ENCODE measurements at regions not wholly inside any gene's neighbourhood (a gene's known extent, or its start where the extent isn't known, plus 50 kb on each side); places are given as distances from the start of the nearest gene placed in this dataset.

DNA sequence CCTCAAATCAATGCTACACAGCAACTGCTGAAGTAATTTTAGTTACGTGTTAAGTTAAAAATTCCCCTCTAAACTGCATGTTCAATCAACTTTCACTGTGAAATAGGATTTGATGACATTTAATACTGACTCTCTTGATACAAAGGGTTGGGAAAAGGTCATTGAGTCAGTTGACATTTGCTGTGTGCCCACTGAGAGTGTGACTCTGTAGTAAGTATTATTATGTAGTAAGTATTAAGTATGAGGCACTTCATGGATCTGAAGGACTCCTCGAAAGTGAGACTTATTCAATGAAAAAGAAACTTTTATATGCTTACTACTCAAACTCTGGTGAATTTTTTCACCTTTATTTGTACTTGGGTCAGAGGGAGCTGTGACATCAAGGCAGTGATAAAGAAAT is 83.1 kb upstream of the S1PR1 start:
- intact Hi-C loops (cut with micrococcal nuclease): no loop called here

GRCh38 chr1:101152633-101153032 is 84.2 kb upstream of the S1PR1 start:
- intact Hi-C loops (cut with micrococcal nuclease): no loop called here

DNA sequence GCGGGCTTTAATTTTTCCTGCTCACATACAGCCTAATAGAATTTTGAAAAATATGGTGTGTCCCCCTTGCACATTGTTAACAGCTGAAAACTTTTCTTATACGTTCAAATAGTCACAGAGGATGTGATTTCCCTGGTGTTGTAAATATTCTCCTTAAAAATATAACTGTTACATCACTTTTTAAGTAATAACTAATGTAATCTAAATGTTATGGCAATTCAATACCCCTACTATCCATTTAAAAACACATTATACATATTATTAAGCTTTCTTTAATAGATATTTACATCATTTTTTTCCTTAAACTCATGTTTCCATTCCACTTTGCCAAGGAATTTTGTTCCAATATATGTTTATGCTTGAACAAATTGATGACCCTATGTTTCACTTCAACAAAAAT is 85.5 kb upstream of the S1PR1 start:
- intact Hi-C loops (cut with micrococcal nuclease): no loop called here

DNA sequence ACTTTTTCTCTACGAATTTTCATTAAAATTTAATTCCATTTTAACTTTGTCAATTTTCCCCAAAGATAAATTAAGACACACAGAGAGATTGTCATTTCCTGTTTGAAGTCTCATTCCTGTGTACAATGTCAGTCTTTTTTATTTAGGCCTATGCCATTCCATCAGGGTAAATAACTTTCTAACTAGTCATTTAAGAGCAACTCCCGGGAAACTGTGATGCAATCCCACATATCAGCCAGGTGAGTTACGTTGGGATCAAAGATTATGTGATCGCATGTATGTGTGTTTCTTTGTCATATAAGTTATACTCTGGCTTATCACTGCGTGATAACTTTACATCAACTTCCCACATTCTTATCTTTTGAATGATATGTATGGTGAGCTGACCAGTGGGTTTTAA is 86.1 kb upstream of the S1PR1 start:
- intact Hi-C loops (cut with micrococcal nuclease): no loop called here

- intact Hi-C loops (cut with micrococcal nuclease): no loop called here
These were observed 86.6 kb upstream of the S1PR1 start for GRCh38 chr1:101150266-101150665.

DNA sequence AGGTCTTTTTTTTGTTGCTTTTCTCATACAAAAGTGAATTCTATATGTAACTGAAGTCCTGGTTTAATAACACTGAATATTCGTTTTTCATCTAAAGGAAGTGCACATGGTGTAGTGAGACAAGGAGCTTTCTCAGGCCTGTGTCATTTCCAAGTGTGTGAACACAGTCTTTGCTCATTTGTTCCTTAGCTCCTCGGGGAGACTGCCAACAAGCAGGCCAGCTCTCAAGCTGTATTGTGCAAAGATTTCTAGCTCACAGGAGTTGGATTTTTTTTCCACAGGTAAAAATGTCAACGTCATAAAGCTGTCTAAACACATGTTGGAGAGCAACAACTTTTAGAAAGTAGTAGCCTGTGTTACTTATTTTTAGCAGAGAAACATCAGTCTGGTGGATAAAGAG is 87.8 kb upstream of the S1PR1 start:
- intact Hi-C loops (cut with micrococcal nuclease): no loop called here

- intact Hi-C loops (cut with micrococcal nuclease): no loop called here
These were observed 89.4 kb upstream of the S1PR1 start for GRCh38 chr1:101147381-101147780.

- intact Hi-C loops (cut with micrococcal nuclease): no loop called here
These were observed 91.4 kb upstream of the S1PR1 start for GRCh38 chr1:101145449-101145820.

DNA sequence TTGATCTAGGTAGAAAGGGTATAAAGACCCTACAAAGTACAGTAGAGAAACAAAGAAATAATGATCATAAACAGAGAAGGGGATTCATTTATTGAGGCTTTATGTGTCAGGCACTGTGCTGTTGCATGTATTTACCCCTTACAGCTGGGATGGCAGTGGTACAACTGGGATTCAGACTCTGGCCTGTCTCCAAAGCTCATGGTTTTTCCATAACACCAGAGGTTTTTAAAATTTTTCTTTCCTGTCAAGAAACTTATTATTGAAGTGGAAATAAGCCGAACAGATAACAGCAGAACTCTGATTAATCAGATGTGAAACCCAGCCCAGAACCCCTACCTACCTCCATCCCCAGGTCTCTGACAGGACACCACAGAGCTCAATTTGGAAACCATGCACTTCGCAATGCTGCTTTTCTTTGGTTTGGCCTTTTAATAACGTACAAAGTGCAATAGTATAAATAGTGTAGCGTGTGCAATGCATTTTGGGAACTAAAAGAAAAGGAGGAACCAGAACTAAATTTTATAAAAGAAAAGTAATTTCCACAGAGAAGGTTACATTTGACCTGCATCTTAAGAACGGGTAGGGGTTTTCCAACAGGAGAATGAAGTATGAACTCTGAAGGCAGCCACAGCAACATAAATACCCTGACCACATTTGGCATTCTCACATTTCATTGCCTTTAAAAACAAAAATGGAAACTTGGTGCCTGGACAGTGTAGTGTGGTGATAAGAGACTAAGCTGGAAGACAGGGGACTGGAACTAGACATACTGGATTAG is 92.0 kb upstream of the S1PR1 start:
- intact Hi-C loops (cut with micrococcal nuclease): no loop called here

DNA sequence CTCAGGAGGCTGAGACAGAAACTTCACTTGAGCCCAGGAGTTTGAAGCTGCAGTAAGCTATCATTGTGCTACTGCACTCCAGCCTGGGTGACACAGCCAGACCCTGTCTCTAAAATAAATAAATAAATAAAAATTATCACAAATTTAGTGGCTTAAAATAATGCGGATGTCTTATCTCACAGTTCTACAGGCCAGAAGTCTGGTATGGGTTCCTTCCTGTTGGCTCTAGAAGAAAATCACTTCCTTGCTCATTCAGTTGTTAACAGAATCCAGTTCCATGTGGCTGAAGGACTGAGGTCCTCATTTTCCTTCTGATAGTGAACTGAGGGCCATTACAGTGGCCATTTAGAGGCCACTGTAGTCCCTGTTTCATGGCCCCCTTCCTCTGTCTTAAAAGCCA is 94.6 kb upstream of the S1PR1 start:
- intact Hi-C loops (cut with micrococcal nuclease): no loop called here

DNA sequence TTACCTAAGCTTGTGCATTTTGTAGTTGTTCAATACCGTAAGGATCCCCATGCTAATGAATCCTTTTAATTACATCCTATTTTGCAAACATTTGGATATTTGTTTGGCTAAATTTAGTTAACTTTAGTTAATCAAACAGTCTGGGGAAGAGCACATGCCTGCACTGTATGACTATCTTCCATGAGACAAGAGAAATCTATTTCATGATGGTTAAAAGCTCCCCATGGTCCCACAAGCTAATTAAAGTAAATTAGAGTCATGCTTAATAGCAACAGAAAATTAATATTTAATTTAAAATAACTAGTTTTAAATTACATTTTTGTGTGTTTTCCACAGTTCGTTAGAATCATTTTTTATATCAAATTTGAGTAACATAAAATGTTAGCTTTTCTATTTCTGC is 95.4 kb upstream of the S1PR1 start:
- intact Hi-C loops (cut with micrococcal nuclease): no loop called here

GRCh38 chr1:101139821-101140718 is 96.7 kb upstream of the S1PR1 start:
- intact Hi-C loops (cut with micrococcal nuclease): loop anchor here (5.0 to 10.0 kb wide), 2 partner anchors 113 to 695 kb away; partner anchors contain the start of gene DPH5

DNA sequence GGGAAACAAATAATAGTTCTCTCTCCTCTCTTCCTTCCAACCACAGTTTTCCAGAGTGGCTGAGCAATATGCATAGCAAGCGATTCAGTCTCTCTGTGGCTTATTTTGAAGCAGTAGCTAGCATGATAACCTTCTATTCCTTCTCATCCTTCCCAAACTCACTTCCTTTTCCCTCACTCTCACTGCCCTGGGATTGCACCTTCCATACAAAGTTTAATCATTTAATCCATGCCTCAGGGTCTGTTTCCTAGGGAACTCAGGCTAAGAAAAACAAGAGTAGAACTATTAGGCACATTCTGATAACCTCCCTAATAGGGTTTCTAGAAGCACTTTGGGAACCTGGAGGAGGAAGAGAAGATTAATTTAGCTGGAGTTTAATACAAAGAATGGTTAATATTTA is 97.7 kb upstream of the S1PR1 start:
- intact Hi-C loops (cut with micrococcal nuclease): loop anchor here (5.0 to 10.0 kb wide), 2 partner anchors 112 to 694 kb away; partner anchors contain the start of gene DPH5

DNA sequence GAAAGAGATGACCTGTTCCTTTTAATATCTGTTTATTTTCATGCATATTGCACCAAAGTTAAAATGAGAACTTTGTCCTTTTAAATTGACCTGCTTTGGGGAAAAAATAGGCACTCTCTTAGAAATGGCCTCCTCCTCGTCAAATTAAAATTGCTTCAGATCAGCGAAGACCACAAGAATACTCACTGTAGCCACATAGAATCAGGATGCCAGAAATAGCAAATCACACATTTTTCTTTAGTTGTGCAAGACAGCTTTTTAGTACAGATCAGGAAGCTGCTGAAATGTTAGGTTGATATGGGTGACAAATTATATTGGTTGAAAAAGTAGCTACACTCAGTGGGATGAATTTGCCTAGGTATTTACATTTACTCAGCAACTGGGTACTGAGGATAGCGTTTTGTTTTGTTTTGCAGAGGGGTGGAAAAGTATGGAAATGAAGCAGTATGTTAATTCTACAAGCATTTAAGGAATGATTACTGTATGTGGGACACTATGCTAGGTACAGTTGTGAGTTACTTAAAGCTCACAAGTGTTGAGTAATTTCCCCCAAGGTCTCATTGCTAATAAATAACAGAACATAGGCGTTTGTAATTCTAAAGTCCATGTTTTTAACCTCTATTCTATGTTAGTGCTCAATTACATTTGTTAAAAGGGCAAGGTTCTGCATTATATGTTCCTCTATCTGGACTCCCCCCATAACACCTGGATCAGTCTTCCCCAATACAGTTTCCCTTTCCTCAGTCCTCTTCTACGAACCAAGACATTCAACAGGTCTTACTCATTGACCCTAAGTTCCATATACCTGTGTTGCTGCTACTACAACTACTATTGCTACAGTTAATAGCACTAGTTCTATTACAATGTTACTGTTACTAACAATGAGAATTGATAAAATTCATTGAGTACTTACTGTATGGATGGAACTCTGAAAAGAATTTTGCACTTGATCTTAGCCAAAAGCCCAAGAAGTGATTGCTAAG is 99.4 kb upstream of the S1PR1 start:
- intact Hi-C loops (cut with micrococcal nuclease): loop anchor here (1.0 to 10.0 kb wide), 5 partner anchors 41 to 693 kb away; partner anchors contain the start of gene DPH5

DNA sequence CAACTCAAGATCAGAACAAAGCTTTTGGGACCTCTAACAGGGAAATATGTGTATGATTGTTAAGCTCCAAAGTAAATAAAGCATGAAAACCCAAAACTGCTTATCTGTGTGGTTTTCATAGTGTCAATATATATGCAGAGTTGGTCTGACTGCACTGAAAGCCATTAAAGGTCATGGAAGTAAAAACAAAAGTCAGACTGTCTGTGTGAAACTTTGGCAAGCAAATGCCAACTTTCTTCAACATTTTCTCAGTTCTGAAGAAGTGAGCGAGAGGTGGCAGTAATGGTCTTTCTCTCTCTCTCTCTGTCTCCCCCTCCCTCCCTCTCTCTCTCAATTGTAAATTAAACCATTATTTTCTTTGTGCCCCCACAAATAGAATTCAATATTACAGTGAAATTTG is 100.1 kb upstream of the S1PR1 start:
- intact Hi-C loops (cut with micrococcal nuclease): loop anchor here (1.0 to 10.0 kb wide), 6 partner anchors 8 to 692 kb away; partner anchors contain the start of gene DPH5

DNA sequence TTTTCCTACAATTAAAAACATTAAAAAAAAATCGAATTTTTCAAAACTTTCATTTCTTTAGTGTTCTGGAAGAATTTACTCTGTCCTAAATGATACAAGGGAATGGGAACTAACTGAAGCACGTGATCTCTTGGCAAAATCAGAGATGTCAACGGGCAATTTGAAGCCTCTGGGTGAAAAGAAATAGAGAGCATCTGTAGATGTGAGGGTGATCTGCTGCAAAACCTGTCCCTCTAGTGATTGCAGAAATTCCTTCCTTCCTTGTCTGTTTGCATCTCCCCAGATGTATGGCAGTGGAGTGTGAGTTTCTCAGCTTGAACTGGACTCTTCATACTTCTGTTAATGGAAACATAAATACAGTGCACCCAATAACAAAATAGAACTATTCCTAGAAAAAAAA is 100.5 kb upstream of the S1PR1 start:
- intact Hi-C loops (cut with micrococcal nuclease): loop anchor here (1.0 to 10.0 kb wide), 4 partner anchors 8 to 691 kb away; partner anchors contain the start of gene DPH5

GRCh38 chr1:101135526-101135925 is 101.3 kb upstream of the S1PR1 start:
- intact Hi-C loops (cut with micrococcal nuclease): loop anchor here (5.0 to 10.0 kb wide), 2 partner anchors 108 to 691 kb away; partner anchors contain the start of gene DPH5

DNA sequence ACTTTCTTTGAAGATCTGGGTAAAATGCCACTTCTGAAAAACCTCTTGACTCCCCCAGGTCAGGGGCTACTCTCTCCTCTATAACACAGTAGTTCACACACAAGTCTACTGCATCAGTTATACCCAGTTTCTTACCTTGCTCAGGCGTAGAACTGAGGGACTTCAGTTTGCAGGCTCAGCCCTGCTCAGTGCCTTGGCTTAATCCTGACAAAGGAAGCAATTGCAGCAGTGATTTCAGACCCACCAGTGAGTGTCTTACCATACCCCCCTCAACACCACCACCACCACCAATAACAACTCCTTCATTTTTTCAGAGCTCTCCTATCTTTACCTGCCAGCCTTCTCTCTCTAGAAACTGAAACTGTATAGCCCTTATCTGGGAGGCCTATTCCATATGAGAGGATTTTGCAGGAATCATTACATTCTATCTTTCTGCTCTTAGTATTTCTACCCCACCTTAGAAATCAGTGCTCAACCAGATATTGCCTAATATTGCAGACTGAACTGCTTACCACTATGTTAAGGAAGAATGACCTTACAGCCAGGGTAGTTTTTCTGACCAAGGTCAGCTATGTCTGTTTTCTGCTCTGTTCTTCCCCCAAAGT is 105.5 kb upstream of the S1PR1 start:
- intact Hi-C loops (cut with micrococcal nuclease): loop anchor here (10.0 kb wide), 1 partner anchor 687 kb away; no protein-coding TSS in a partner anchor

GRCh38 chr1:101130673-101131072 is 105.1 kb upstream of the DPH5 start:
- intact Hi-C loops (cut with micrococcal nuclease): loop anchor here (10.0 kb wide), 1 partner anchor 686 kb away; no protein-coding TSS in a partner anchor

DNA sequence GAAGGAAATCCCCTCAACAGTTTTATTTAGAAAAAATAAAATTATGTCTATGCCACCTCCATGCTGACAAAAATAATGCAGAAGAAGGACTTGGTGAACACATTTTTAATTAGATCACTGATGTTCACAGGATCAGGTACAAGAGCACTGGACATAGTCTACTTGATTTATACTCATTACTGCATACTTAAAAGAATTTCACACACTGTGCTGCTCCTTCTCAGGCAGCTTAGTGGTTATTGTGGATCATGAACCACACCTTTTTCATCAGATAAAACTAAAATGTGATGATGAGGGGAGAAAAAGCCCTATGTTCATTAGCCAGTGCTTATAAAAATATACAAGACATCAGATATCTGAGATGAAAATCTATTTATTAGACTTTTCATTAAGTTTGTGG is 103.3 kb upstream of the DPH5 start:
- intact Hi-C loops (cut with micrococcal nuclease): loop anchor here (1.0 to 2.0 kb wide), 2 partner anchors 7 to 202 kb away; no protein-coding TSS in a partner anchor
